GM10248 (cell line): ENCODE measurements at regions not wholly inside any gene's neighbourhood (a gene's known extent, or its start where the extent isn't known, plus 50 kb on each side); places are given as distances from the start of the nearest gene placed in this dataset.

ENCODE experiments used
- CTCF ChIA-PET: fragments of 300-600 bp; sonication (Branson Sonifier 250); formaldehyde crosslinking; extraction: SDS; loops from one replicate; lab custom pipeline; 2021; ENCODE audit warnings: antibody characterized with exemption; lab: Yijun Ruan, JAX
- POLR2A ChIA-PET: fragments of 350-650 bp; sonication (Branson Sonifier 250); formaldehyde crosslinking; extraction: SDS; loops from one replicate; lab custom pipeline; 2020; ENCODE audit warnings: antibody characterized with exemption; lab: Yijun Ruan, JAX
- DNase-seq: peaks from one replicate; pipeline ENCODE4 v3.0.0; 2012; ENCODE audit errors: extremely low spot score
- CTCF ChIP-seq: IDR thresholded peaks from 2 replicates; pipeline ENCODE4 v1.5.1; 2012; ENCODE audit warnings: mild to moderate bottlenecking, low read depth; ENCODE audit errors: extremely low read depth, missing control alignments, control extremely low read depth

- no peak for DNase-seq
- POLR2A ChIA-PET: no interaction called here
- TF ChIP-seq CTCF: no peak
- CTCF ChIA-PET: no interaction called here
Measured at GRCh38 chr3:106125321-106125720, 256.5 kb upstream of the CBLB start.

GRCh38 chr3:106126067-106126845 is 257.4 kb upstream of the CBLB start:
- no peak for TF ChIP-seq CTCF
- no peak for DNase-seq
- ChIA-PET POLR2A (no interaction called here), CTCF (no interaction called here)

- ChIA-PET CTCF (no interaction called here), POLR2A (no interaction called here)
- no peak for DNase-seq
- TF ChIP-seq CTCF: no peak
Measured at GRCh38 chr3:106126846-106127235, 258.0 kb upstream of the CBLB start.

DNA sequence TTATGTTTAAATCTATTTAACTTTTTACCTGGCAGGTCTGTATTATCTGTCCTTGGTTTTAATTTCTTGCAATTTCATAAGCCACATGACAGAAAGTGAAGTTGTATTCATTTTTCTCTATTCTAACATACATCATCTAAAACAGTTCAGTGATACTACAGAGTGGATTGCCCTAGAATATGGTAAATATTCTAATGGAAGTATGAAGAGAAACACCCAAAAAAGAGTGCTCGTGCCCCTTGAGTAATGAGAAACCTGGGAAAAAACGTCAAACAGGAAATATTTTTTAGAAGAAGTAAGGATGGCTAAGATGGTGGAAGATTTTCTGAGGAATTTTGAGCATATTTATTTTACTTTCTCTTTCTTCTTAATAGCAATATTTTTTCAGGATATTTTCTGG is 261.1 kb upstream of the CBLB start:
- ChIA-PET POLR2A (no interaction called here), CTCF (interaction anchor here (1.0 to 1.6 kb wide), 2 partner anchors 10 to 17 kb away, joined by 4 to 5 read pairs; no protein-coding TSS in a partner anchor)
- DNase-seq: no peak
- no peak for TF ChIP-seq CTCF

DNA sequence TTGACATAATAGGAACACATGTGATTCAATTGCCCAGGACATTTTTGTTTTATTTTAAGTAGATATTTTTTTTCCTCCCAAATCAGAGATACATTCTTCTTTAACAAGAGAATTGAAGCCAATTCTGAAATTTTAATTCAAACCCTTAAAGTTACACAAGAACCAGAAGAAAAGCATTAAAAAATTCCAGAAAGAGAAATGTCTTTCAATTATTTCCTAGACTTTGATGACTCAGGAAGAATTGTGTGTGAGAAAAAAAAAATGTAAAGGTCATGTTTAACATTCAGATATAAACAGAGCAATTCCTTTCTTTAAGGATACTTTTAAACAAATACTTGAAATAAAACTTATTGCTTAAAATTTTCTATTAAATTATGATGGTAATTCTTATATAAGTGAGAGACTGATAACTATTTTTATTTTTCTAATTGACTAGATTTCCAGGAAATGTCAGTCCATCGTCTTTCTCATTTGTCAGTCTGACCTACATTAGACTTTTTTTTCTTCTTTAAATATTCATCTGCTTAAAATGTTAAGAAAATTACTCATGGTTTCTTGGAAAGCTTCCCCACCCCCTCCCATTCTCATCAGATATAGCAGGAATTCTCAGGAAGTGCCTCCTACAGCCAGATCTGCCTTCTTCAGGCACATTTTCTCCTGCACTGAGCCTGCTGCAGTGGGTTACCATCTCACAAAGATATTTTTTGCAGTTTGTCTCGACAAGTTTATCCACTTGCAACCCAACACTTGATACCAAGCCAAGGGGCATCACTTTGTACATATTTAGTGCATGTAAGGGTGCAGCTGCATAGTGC is 261.8 kb upstream of the CBLB start:
- POLR2A ChIA-PET: no interaction called here
- TF ChIP-seq CTCF: no peak
- no peak for DNase-seq
- CTCF ChIA-PET: interaction anchor here (1.3 kb wide), 1 partner anchor 479 kb away, joined by 3 read pairs; no protein-coding TSS in a partner anchor

GRCh38 chr3:106135451-106136160 is 266.8 kb upstream of the CBLB start:
- POLR2A ChIA-PET: no interaction called here
- no peak for TF ChIP-seq CTCF
- CTCF ChIA-PET: no interaction called here
- DNase-seq: no peak
